ENCODE measurements at regions not wholly inside any gene's neighbourhood (a gene's known extent, or its start where the extent isn't known, plus 50 kb on each side); places are given as distances from the start of the nearest gene placed in this dataset.

GRCh38 chr3:181267312-181267711, 277.8 kb upstream of the DNAJC19 start:
- no peak overlapping the region for H2AFZ ChIP-seq (ENCODE audit: low read length)
- H3K4me2 ChIP-seq (ENCODE audit: low read length): no peak overlapping the region
- H3K4me1 ChIP-seq (ENCODE audit: insufficient read depth, low read length): no peaks in the 10 kb centered on the region
- H3K9me2 ChIP-seq (replicated peaks; ENCODE audit: low read length): no peaks in the 10 kb centered on the region
- CTCF ChIA-PET: no interaction called here
- ATAC-seq: no peak
- no peaks in the 10 kb centered on the region for H3K36me3 ChIP-seq (ENCODE audit: low read depth, low read length)
- intact Hi-C loops (cut with micrococcal nuclease): no loop called here
- H3K9me3 ChIP-seq (ENCODE audit: low read length): no peaks in the 10 kb centered on the region
- POLR2A ChIA-PET (ENCODE audit: unreplicated experiment): no interaction called here
- H3K4me3 ChIP-seq (ENCODE audit: low read length): no peak overlapping the region
- no peak for TF ChIP-seq EZH2 (IDR thresholded peaks at IDR 0.05; ENCODE audit: low read length, unreplicated experiment)
- no peak for TF ChIP-seq EZH2phosphoT487 (IDR thresholded peaks at IDR 0.05; ENCODE audit: borderline replicate concordance, low read length)
- DNase-seq: no peak
- H3F3A ChIP-seq (ENCODE audit: low read length, unreplicated experiment): no peaks in the 10 kb centered on the region
- peaks cover 5% of the 10 kb centered on the region; the same call in 1 of the 2 replicates for H3K27me3 ChIP-seq (ENCODE audit: low read length)
- H3K79me2 ChIP-seq (ENCODE audit: low read length): no peaks in the 10 kb centered on the region
- H3K27ac ChIP-seq (ENCODE audit: low read length): no peak overlapping the region
- H3K9ac ChIP-seq (ENCODE audit: low read length): no peak overlapping the region
- BruUV-seq (replicated peaks): no TSS peak
- H4K20me1 ChIP-seq (ENCODE audit: low read length): no peaks in the 10 kb centered on the region

- Histone ChIP-seq H3K4me2 (ENCODE audit: low read length) (peak overlapping the region; percentile 56), H3F3A (ENCODE audit: low read length, unreplicated experiment) (no peaks in the 10 kb centered on the region), H3K9me2 (replicated peaks; ENCODE audit: low read length) (no peaks in the 10 kb centered on the region), H3K4me3 (ENCODE audit: low read length) (peak overlapping the region; percentile 61), H3K27ac (ENCODE audit: low read length) (no peak overlapping the region), H3K27me3 (ENCODE audit: low read length) (peaks cover 5% of the 10 kb centered on the region; the same call in 1 of the 2 replicates), H3K9ac (ENCODE audit: low read length) (no peak overlapping the region), H3K36me3 (ENCODE audit: low read depth, low read length) (no peaks in the 10 kb centered on the region), H3K4me1 (ENCODE audit: insufficient read depth, low read length) (no peaks in the 10 kb centered on the region), H2AFZ (ENCODE audit: low read length) (peak overlapping the region; percentile 68), H4K20me1 (ENCODE audit: low read length) (no peaks in the 10 kb centered on the region), H3K79me2 (ENCODE audit: low read length) (no peaks in the 10 kb centered on the region), H3K9me3 (ENCODE audit: low read length) (no peaks in the 10 kb centered on the region)
- no peak for DNase-seq
- CTCF ChIA-PET: no interaction called here
- BruUV-seq (replicated peaks): no TSS peak
- no peak for ATAC-seq
- intact Hi-C loops (cut with micrococcal nuclease): no loop called here
- POLR2A ChIA-PET (ENCODE audit: unreplicated experiment): no interaction called here
- TF ChIP-seq EZH2 (IDR thresholded peaks at IDR 0.05; ENCODE audit: low read length, unreplicated experiment) (no peak), EZH2phosphoT487 (IDR thresholded peaks at IDR 0.05; ENCODE audit: borderline replicate concordance, low read length) (no peak)
- TF ChIP-seq, protein P1, sequence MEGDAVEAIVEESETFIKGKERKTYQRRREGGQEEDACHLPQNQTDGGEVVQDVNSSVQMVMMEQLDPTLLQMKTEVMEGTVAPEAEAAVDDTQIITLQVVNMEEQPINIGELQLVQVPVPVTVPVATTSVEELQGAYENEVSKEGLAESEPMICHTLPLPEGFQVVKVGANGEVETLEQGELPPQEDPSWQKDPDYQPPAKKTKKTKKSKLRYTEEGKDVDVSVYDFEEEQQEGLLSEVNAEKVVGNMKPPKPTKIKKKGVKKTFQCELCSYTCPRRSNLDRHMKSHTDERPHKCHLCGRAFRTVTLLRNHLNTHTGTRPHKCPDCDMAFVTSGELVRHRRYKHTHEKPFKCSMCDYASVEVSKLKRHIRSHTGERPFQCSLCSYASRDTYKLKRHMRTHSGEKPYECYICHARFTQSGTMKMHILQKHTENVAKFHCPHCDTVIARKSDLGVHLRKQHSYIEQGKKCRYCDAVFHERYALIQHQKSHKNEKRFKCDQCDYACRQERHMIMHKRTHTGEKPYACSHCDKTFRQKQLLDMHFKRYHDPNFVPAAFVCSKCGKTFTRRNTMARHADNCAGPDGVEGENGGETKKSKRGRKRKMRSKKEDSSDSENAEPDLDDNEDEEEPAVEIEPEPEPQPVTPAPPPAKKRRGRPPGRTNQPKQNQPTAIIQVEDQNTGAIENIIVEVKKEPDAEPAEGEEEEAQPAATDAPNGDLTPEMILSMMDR (conservative IDR thresholded peaks at IDR 0.05; ENCODE audit: low read depth, low read length): no peak
These were observed 276.3 kb upstream of the DNAJC19 start for GRCh38 chr3:181265750-181266333.

- Histone ChIP-seq H3K79me2 (ENCODE audit: low read length) (no peaks in the 10 kb centered on the region), H3K9me2 (replicated peaks; ENCODE audit: low read length) (no peaks in the 10 kb centered on the region), H3K27ac (ENCODE audit: low read length) (no peak overlapping the region), H3K4me1 (ENCODE audit: insufficient read depth, low read length) (no peaks in the 10 kb centered on the region), H2AFZ (ENCODE audit: low read length) (no peak overlapping the region), H3F3A (ENCODE audit: low read length, unreplicated experiment) (no peaks in the 10 kb centered on the region), H3K9ac (ENCODE audit: low read length) (no peak overlapping the region), H3K4me3 (ENCODE audit: low read length) (no peak overlapping the region), H3K27me3 (ENCODE audit: low read length) (peaks cover 2% of the 10 kb centered on the region; the same call in 1 of the 2 replicates), H3K36me3 (ENCODE audit: low read depth, low read length) (no peaks in the 10 kb centered on the region), H3K9me3 (ENCODE audit: low read length) (no peaks in the 10 kb centered on the region), H3K4me2 (ENCODE audit: low read length) (no peak overlapping the region), H4K20me1 (ENCODE audit: low read length) (no peaks in the 10 kb centered on the region)
- BruUV-seq (replicated peaks): no TSS peak
- no peak for DNase-seq
- POLR2A ChIA-PET (ENCODE audit: unreplicated experiment): no interaction called here
- CTCF ChIA-PET: no interaction called here
- TF ChIP-seq, protein P1 (conservative IDR thresholded peaks at IDR 0.05; ENCODE audit: low read depth, low read length): no peak
- TF ChIP-seq EZH2phosphoT487 (IDR thresholded peaks at IDR 0.05; ENCODE audit: borderline replicate concordance, low read length) (no peak), EZH2 (IDR thresholded peaks at IDR 0.05; ENCODE audit: low read length, unreplicated experiment) (no peak)
- intact Hi-C loops (cut with micrococcal nuclease): no loop called here
- ATAC-seq: no peak
These were observed 274.9 kb upstream of the DNAJC19 start for GRCh38 chr3:181264486-181264885.
